Right atrium auricular region (tissue), 2 donors: ENCODE measurements at regions not wholly inside any gene's neighbourhood (a gene's known extent, or its start where the extent isn't known, plus 50 kb on each side); places are given as distances from the start of the nearest gene placed in this dataset.

Source experiments
- DNase-seq: peaks from one replicate; pipeline ENCODE4 v3.0.0-alpha.2; 2019; ENCODE audit warnings: low spot score
- H3K27ac ChIP-seq, 2 donors: fragments of 200-600 bp; sonication (generic); 1 replicate in 1 of 2; 2 replicates in 1 of 2; pipeline ENCODE4 v1.5.1; 2016 to 2019
- H3K27me3 ChIP-seq, 2 donors: fragments of 200-600 bp; sonication (generic); one replicate each; pipeline versions ENCODE4 v1.5.1 to v1.6.0; 2017 to 2019
- H3K36me3 ChIP-seq: fragments of 200-600 bp; sonication (generic); one replicate; pipeline ENCODE4 v1.5.1; 2016
- H3K4me1 ChIP-seq, 2 donors: fragments of 200-600 bp; sonication (generic); one replicate each; pipeline versions ENCODE4 v1.5.1 to v1.6.0; 2017 to 2019
- H3K4me3 ChIP-seq, 2 donors: fragments of 200-600 bp; sonication (generic); 1 replicate in 1 of 2; 2 replicates in 1 of 2; pipeline ENCODE4 v1.5.1; 2017 to 2019; ENCODE audit warnings: mild to moderate bottlenecking in 1 of 2, moderate library complexity in 1 of 2
- H3K9me3 ChIP-seq, 2 donors: fragments of 200-600 bp; sonication (generic); one replicate each; pipeline ENCODE4 v1.5.1; 2019
- TF ChIP-seq, protein P1 (sequence below), 2 donors: fragments of 200-600 bp; sonication (generic); IDR thresholded peaks; one replicate each; pipeline ENCODE4 v1.5.1; 2019; ENCODE audit warnings: antibody characterized with exemption in 2 of 2

DNA sequence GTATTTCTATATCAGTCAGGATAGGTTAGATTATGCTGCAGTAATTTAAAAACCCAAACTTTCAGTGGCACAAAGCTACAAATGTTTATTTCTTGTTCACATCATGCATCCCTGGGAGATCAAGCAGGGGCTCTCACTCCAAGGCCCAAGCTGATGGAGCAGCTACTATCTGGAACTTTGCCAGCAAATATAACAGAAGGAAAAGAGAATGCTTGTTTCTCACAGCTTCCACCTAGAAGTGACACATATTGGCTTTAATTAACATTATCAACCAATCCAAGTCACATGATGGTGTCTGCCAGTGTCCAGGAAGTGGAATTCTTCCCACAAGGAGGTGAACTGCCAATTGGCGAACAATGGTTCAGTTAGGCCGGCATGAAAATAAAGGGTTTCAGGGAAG, 306.9 kb downstream of the BCL11A start:
- H3K27me3 ChIP-seq, result no peaks in the 10 kb centered on the region
- no peaks in the 10 kb centered on the region for H3K4me1 ChIP-seq
- no peak for DNase-seq
- TF ChIP-seq, protein P1, sequence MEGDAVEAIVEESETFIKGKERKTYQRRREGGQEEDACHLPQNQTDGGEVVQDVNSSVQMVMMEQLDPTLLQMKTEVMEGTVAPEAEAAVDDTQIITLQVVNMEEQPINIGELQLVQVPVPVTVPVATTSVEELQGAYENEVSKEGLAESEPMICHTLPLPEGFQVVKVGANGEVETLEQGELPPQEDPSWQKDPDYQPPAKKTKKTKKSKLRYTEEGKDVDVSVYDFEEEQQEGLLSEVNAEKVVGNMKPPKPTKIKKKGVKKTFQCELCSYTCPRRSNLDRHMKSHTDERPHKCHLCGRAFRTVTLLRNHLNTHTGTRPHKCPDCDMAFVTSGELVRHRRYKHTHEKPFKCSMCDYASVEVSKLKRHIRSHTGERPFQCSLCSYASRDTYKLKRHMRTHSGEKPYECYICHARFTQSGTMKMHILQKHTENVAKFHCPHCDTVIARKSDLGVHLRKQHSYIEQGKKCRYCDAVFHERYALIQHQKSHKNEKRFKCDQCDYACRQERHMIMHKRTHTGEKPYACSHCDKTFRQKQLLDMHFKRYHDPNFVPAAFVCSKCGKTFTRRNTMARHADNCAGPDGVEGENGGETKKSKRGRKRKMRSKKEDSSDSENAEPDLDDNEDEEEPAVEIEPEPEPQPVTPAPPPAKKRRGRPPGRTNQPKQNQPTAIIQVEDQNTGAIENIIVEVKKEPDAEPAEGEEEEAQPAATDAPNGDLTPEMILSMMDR (IDR thresholded peaks at IDR 0.05), result no peak
- no peak overlapping the region for H3K27ac ChIP-seq
- no peaks in the 10 kb centered on the region for H3K36me3 ChIP-seq
- no peak overlapping the region for H3K4me3 ChIP-seq
- H3K9me3 ChIP-seq, result no peaks in the 10 kb centered on the region

DNA sequence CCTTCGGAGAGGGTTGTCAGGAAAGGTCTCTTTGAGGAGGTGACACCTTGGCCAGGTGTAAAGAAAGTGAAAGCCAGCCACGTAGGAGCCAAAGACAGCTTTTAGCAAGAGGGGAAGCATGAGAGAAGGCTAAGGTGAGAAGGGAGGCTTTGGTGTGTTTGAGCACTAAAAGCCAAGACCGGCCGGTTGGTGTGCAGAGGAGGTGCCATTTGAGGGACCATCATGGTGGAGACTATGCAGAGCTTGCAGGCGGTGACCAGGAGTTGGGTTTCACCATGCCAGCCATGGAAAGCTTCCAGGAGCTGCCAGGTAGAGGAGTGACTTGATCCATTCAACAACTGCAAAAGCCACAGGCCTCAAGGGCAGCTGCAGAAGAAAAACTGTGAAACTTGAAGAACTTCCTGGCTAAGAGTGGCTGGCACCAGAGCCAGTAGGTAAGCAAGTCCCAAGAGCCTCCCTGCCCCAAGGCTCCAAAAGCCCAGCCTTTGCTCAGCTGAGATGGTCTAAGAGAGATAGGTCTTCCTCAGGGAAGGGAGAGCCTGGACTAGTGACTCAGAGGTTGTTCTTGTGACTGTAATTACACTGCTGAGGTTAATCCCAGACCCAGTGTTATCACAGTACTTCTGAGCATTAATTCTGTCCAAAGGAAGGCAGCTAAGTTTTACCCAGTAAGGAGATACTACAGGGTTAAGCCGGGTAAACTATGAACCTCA, 319.0 kb downstream of the BCL11A start:
- no peak for DNase-seq
- Histone ChIP-seq H3K27me3 (no peaks in the 10 kb centered on the region), H3K27ac (no peak overlapping the region), H3K4me3 (no peak overlapping the region), H3K36me3 (no peaks in the 10 kb centered on the region), H3K4me1 (no peaks in the 10 kb centered on the region), H3K9me3 (peaks cover 0 to 19% of the 10 kb centered on the region in 2 donors)
- TF ChIP-seq, protein P1 (IDR thresholded peaks at IDR 0.05), result no peak

DNA sequence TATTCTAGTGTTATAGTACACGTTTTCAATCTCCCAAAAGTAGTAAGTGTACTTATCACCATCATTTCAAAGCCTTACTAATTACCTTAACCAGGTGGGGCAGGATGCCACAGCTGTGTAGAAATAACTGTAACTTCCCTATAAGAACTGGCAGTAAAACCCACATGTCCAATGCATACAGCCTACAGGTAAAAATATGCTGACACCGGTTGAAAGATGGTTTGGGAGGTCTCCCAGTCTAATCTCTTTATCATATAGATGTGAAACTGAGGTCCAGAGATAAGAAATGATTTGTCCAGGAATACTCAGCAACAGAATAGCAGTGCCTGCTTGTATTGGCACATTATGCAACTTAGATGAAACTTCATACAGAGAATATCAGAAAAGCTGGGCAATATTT, 322.9 kb downstream of the BCL11A start:
- Histone ChIP-seq H3K4me3 (no peak overlapping the region), H3K27me3 (no peaks in the 10 kb centered on the region), H3K27ac (no peak overlapping the region), H3K4me1 (no peaks in the 10 kb centered on the region), H3K9me3 (peaks cover 0 to 19% of the 10 kb centered on the region in 2 donors), H3K36me3 (no peaks in the 10 kb centered on the region)
- no peak for DNase-seq
- TF ChIP-seq, protein P1 (IDR thresholded peaks at IDR 0.05), result no peak

DNA sequence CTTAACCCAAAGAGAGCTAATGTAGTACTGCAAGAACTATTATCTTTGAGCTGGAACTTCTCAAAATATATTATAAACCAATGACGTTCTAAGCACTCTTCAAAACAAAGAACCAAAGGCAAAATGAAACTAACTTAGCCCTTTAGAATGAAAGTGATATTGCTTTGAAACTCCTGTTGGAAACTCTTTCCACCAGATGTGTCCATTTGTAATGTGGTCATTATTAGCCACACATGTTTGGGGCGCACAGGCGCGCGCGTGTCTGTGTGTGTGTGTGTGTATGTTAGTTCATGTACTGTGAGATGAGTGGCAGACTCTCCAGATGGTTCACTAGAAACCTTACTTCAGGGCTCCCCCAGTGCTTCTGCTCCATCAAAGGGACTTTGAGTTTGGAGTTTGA, 323.4 kb downstream of the BCL11A start:
- Histone ChIP-seq H3K27ac (no peak overlapping the region), H3K4me1 (no peaks in the 10 kb centered on the region), H3K36me3 (no peaks in the 10 kb centered on the region), H3K9me3 (peaks cover 0 to 19% of the 10 kb centered on the region in 2 donors), H3K4me3 (no peak overlapping the region), H3K27me3 (no peaks in the 10 kb centered on the region)
- DNase-seq, result no peak
- TF ChIP-seq, protein P1 (IDR thresholded peaks at IDR 0.05), result no peak

DNA sequence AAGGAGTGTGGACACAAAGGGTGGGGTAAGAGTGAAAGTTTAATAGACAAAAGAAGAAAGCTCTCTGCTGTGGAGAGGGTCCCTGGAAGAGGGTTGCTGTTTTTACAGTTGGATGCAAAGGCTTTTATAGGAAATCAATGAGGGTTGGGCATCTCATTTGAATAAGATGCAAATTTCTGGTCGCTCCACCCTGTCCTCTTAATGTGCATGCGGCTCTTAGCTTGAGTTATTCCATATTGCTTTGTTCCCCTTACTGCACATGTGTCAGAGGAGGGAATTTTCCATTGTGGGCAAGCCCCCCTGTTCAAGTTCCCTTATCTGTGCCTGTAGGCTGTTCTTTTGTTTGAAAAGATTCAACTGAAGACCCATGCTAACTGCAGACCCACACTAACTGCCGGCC, 326.5 kb downstream of the BCL11A start:
- no peak for DNase-seq
- TF ChIP-seq, protein P1 (IDR thresholded peaks at IDR 0.05), result no peak

DNA sequence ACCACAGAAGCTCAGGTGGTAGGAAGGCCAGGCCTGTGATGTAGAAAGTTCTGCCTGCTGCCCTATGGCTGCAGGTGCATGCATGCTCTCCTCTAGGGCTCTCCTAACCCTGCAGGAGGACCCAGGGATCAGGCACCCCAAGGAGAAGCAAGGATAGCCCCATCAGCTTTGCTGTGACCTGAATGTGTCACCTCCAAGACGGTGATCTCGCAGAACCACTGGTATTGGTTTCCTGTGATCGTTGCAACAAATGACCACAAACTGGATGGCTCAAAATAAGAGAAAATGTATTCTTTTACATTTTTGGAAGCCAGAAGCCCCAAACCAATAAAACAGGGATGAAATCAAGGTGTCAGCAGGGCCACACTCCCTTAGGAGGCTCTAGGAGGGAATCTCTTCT, 327.3 kb downstream of the BCL11A start:
- Histone ChIP-seq H3K4me3 (no peak overlapping the region), H3K9me3 (peaks cover 0 to under 1% of the 10 kb centered on the region in 2 donors), H3K36me3 (no peaks in the 10 kb centered on the region), H3K4me1 (no peaks in the 10 kb centered on the region), H3K27me3 (no peaks in the 10 kb centered on the region), H3K27ac (no peak overlapping the region)
- DNase-seq, result no peak
- TF ChIP-seq, protein P1 (IDR thresholded peaks at IDR 0.05), result no peak

More for the DNA sequence above, 326.5 kb downstream of the BCL11A start:
- H3K27ac ChIP-seq, result no peak overlapping the region
- H3K4me3 ChIP-seq, result no peak overlapping the region
- H3K9me3 ChIP-seq, result peaks cover 0 to 8% of the 10 kb centered on the region in 2 donors
- H3K36me3 ChIP-seq, result no peaks in the 10 kb centered on the region
- H3K4me1 ChIP-seq, result no peaks in the 10 kb centered on the region
- H3K27me3 ChIP-seq, result no peaks in the 10 kb centered on the region
